ENCODE measurements at regions not wholly inside any gene's neighbourhood (a gene's known extent, or its start where the extent isn't known, plus 50 kb on each side); places are given as distances from the start of the nearest gene placed in this dataset.

GRCh38 chr2:131682122-131682944, 154.6 kb downstream of the CCDC74A start (continued):
- TF ChIP-seq HBP1 (CRISPR knock-in tag; IDR thresholded peaks at IDR 0.05) (no peak), YBX1 (IDR thresholded peaks at IDR 0.05) (no peak), SIN3B (IDR thresholded peaks at IDR 0.05; ENCODE audit: low read depth) (no peak), MBD2 (IDR thresholded peaks at IDR 0.05; ENCODE audit: borderline replicate concordance, low read depth) (no peak), CBX2 (IDR thresholded peaks at IDR 0.05; ENCODE audit: insufficient read depth, low read length, poor library complexity, severe bottlenecking) (no peak), CC2D1A (IDR thresholded peaks at IDR 0.05) (no peak), ZNF830 (CRISPR knock-in tag; IDR thresholded peaks at IDR 0.05) (no peak), SMAD2 (IDR thresholded peaks at IDR 0.05; ENCODE audit: low read depth, low read length) (no peak), XRCC4 (IDR thresholded peaks at IDR 0.05; ENCODE audit: extremely low read depth, insufficient read depth, insufficient read length) (no peak), RNF2 (IDR thresholded peaks at IDR 0.05) (0 out of 2 replicates have a peak, but pooled peaks have one; percentile 13), CHD4 (IDR thresholded peaks at IDR 0.05; ENCODE audit: insufficient read depth, insufficient replicate concordance, low read depth, low read length, poor library complexity, severe bottlenecking) (no peak), ZSCAN29 (IDR thresholded peaks at IDR 0.05) (no peak), TCF3 (CRISPR knock-in tag; IDR thresholded peaks at IDR 0.05) (no peak), GATAD2B (IDR thresholded peaks at IDR 0.05; ENCODE audit: borderline replicate concordance) (no peak), PCBP2 (IDR thresholded peaks at IDR 0.05; ENCODE audit: low read depth, low read length, poor library complexity, severe bottlenecking) (no peak), BCOR (IDR thresholded peaks at IDR 0.05) (no peak), ZNF174 (CRISPR knock-in tag; IDR thresholded peaks at IDR 0.05) (no peak), EWSR1 (IDR thresholded peaks at IDR 0.05; ENCODE audit: borderline replicate concordance, low read depth, partially characterized antibody) (no peak), CREB3 (tag; conservative IDR thresholded peaks at IDR 0.05; ENCODE audit: low read depth) (no peak), ZNF551 (CRISPR knock-in tag; IDR thresholded peaks at IDR 0.05) (no peak), C11orf30 (IDR thresholded peaks at IDR 0.05; ENCODE audit: low read depth) (peak; percentile 71; the same call in 1 of the 2 replicates), TCF7L2 (IDR thresholded peaks at IDR 0.05; ENCODE audit: low read depth, low read length) (no peak), PHF8 (IDR thresholded peaks at IDR 0.05; ENCODE audit: borderline replicate concordance, low read length) (peak; percentile 55; the same call in 1 of the 2 replicates), ZNF217 (CRISPR knock-in tag; IDR thresholded peaks at IDR 0.05) (no peak)
- TF ChIP-seq, protein P1, sequence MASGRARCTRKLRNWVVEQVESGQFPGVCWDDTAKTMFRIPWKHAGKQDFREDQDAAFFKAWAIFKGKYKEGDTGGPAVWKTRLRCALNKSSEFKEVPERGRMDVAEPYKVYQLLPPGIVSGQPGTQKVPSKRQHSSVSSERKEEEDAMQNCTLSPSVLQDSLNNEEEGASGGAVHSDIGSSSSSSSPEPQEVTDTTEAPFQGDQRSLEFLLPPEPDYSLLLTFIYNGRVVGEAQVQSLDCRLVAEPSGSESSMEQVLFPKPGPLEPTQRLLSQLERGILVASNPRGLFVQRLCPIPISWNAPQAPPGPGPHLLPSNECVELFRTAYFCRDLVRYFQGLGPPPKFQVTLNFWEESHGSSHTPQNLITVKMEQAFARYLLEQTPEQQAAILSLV (tag; IDR thresholded peaks at IDR 0.05) = no peak
- TF ChIP-seq, protein P2, sequence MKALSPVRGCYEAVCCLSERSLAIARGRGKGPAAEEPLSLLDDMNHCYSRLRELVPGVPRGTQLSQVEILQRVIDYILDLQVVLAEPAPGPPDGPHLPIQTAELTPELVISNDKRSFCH (CRISPR knock-in tag; IDR thresholded peaks at IDR 0.05) = no peak
- TF ChIP-seq, protein P2 (tag; IDR thresholded peaks at IDR 0.05) = no peak

Measured in K562 (cell line).